GM10266 (cell line): ENCODE measurements at regions not wholly inside any gene's neighbourhood (a gene's known extent, or its start where the extent isn't known, plus 50 kb on each side); places are given as distances from the start of the nearest gene placed in this dataset.

Experiments
- DNase-seq: peaks from one replicate; pipeline ENCODE4 v3.0.0; 2012; ENCODE audit errors: extremely low spot score
- TF ChIP-seq, protein P1 (sequence below): IDR thresholded peaks from 2 replicates; pipeline ENCODE4 v1.5.1; 2012; ENCODE audit warnings: mild to moderate bottlenecking, low read depth; ENCODE audit not compliant: control insufficient read depth, insufficient read depth; ENCODE audit errors: missing control alignments

DNA sequence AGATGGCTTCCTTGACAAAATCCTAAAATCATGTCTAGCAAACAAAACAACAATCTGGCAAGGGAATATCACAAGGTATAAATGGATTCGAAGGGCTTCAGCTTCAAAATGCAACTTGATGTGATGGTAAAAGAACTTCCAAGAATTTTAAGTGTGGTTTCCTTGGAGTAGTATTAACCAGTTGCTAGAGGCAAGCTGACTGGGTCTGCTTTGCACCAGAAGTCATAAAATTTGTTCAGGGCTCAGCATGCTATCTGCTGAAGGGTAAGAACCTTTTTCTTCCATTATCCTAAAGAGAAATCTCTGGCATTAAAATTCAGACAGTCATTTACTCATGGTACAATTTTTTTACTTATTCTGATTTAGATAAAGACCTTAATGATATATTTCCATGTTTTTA lies 516.7 kb downstream of the TXNL1 start:
- no peak for DNase-seq
- TF ChIP-seq, protein P1, sequence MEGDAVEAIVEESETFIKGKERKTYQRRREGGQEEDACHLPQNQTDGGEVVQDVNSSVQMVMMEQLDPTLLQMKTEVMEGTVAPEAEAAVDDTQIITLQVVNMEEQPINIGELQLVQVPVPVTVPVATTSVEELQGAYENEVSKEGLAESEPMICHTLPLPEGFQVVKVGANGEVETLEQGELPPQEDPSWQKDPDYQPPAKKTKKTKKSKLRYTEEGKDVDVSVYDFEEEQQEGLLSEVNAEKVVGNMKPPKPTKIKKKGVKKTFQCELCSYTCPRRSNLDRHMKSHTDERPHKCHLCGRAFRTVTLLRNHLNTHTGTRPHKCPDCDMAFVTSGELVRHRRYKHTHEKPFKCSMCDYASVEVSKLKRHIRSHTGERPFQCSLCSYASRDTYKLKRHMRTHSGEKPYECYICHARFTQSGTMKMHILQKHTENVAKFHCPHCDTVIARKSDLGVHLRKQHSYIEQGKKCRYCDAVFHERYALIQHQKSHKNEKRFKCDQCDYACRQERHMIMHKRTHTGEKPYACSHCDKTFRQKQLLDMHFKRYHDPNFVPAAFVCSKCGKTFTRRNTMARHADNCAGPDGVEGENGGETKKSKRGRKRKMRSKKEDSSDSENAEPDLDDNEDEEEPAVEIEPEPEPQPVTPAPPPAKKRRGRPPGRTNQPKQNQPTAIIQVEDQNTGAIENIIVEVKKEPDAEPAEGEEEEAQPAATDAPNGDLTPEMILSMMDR = no peak

- DNase-seq = no peak
- TF ChIP-seq, protein P1 = no peak
Observed at GRCh38 chr18:56120782-56121181, 517.6 kb downstream of the TXNL1 start.

- TF ChIP-seq, protein P1 = no peak
- no peak for DNase-seq
Observed at GRCh38 chr18:56119681-56120080, 518.7 kb downstream of the TXNL1 start.

- no peak for DNase-seq
- TF ChIP-seq, protein P1 = no peak
Observed at GRCh38 chr18:56118422-56118821, 520.0 kb downstream of the TXNL1 start.

GRCh38 chr18:56115071-56116015 lies 523.0 kb downstream of the TXNL1 start:
- no peak for DNase-seq

DNA sequence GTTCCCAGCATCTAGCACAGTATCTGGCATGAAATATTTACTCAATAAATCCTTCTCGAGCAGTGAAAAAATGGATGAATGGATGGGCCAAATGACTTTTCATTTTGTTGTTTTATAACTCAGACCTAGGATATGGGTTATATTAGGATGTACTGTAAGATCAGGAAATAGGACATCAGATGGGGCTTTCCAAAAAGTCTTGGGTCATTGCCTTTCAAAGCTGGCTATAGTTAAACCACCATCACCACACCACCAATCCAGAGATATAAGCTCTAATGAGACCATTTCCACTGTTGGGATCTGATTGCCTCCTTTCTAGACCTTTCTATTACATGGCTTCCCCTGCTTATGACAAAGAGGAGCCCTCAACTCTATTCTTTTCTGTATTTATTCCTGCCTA lies 525.0 kb upstream of the TCF4 start:
- DNase-seq = no peak
- TF ChIP-seq, protein P1 = no peak

More at GRCh38 chr18:56115071-56116015, 523.0 kb downstream of the TXNL1 start:
- TF ChIP-seq, protein P1 = no peak
